GM20000 (cell line): ENCODE measurements at regions not wholly inside any gene's neighbourhood (a gene's known extent, or its start where the extent isn't known, plus 50 kb on each side); places are given as distances from the start of the nearest gene placed in this dataset.

Experiments used
- DNase-seq: peaks from one replicate; pipeline ENCODE4 v3.0.0; 2012; ENCODE audit warnings: low spot score
- TF ChIP-seq, protein P1 (sequence below): IDR thresholded peaks from 2 replicates; pipeline ENCODE4 v1.5.1; 2012; ENCODE audit warnings: mild to moderate bottlenecking, control low read depth; ENCODE audit errors: extremely low read depth, missing control alignments

DNA sequence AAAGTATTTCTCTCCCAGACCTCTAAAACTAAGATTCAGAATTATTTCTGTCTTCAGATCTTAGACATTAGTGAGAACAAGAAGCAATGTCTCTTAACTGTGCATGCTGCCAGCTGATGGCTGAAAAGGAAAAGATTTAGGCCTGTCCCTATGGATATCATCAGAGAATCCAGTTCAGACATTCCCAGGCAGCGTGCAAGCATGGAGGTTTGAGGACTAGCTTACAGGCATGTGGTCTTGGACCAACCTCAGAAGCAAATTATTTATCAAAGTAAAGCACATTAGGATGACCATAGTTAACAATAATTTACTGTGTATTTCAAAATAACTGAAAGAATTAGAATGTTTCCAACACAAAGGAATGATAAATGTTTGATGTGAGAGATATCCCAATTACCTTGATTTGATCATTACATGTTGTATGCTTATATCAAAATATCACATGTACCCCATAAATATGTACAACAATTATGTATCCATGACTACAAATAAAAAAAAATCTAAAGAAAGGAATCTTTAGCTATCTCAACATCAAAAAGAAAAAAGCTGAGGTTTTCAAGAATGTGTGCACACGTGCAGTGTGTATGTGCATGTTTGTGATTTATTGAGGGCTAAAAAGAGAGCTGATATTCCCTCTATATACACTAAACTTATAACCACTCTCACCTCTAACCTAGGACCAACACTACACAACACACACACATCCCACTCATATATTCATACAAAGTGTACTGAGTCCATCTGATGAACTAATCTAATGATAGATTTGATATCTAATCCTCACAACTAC, 108.9 kb upstream of the THBS1 start:
- DNase-seq, result no peak
- TF ChIP-seq, protein P1, sequence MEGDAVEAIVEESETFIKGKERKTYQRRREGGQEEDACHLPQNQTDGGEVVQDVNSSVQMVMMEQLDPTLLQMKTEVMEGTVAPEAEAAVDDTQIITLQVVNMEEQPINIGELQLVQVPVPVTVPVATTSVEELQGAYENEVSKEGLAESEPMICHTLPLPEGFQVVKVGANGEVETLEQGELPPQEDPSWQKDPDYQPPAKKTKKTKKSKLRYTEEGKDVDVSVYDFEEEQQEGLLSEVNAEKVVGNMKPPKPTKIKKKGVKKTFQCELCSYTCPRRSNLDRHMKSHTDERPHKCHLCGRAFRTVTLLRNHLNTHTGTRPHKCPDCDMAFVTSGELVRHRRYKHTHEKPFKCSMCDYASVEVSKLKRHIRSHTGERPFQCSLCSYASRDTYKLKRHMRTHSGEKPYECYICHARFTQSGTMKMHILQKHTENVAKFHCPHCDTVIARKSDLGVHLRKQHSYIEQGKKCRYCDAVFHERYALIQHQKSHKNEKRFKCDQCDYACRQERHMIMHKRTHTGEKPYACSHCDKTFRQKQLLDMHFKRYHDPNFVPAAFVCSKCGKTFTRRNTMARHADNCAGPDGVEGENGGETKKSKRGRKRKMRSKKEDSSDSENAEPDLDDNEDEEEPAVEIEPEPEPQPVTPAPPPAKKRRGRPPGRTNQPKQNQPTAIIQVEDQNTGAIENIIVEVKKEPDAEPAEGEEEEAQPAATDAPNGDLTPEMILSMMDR, result no peak

- TF ChIP-seq, protein P1, result no peak
Measured at GRCh38 chr15:39472621-39473297, 108.1 kb upstream of the THBS1 start.

GRCh38 chr15:39473298-39473947, 107.5 kb upstream of the THBS1 start:
- no peak for DNase-seq
- TF ChIP-seq, protein P1, result no peak

More at GRCh38 chr15:39472621-39473297, 108.1 kb upstream of the THBS1 start:
- DNase-seq, result no peak

DNA sequence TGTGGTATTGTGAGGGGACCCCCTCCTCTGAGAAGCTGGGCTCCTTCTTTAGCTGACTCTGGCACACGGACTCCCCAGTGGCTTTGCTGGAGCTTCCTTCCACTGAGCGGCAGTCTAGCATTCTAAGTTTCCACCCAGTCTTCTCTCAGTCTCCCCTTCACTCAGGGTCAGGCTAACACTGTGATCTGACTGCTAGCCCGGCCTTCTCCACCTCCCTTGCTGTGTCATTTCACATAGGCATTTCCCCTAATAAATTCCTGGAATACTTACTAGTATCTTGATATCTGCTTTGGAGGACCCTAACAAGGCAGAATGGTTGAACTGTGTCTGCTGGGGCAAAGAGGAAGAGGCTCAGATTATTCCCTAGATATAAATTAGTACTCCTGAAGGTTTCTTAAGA, 106.2 kb upstream of the THBS1 start:
- DNase-seq, result no peak
- TF ChIP-seq, protein P1, result no peak

GRCh38 chr15:39478996-39479395, 101.9 kb upstream of the THBS1 start:
- no peak for DNase-seq
- TF ChIP-seq, protein P1, result no peak

GRCh38 chr15:39479911-39480310, 101.0 kb upstream of the THBS1 start:
- TF ChIP-seq, protein P1, result no peak
- no peak for DNase-seq

GRCh38 chr15:39482459-39482858, 98.4 kb upstream of the THBS1 start:
- TF ChIP-seq, protein P1, result no peak

More at GRCh38 chr15:39482459-39482858, 98.4 kb upstream of the THBS1 start:
- DNase-seq, result no peak
